Fibroblast of mammary gland (primary cell): ENCODE measurements at regions not wholly inside any gene's neighbourhood (a gene's known extent, or its start where the extent isn't known, plus 50 kb on each side); places are given as distances from the start of the nearest gene placed in this dataset.
A peak's percentile ranks its signal among the peaks of the same experiment; 100 is the strongest.

Source experiments
- DNase-seq: peaks from one replicate; pipeline ENCODE4 v3.0.0-alpha.2; 2010; ENCODE audit warnings: low read depth
- H3K4me3 ChIP-seq: 2 replicates; pipeline ENCODE4 v1.5.1; 2011; ENCODE audit warnings: low read depth, mild to moderate bottlenecking, low read length, moderate library complexity; ENCODE audit not compliant: control insufficient read depth
- TF ChIP-seq, protein P1 (sequence below): conservative IDR thresholded peaks from 2 replicates; pipeline ENCODE4 v1.5.1; 2011; ENCODE audit warnings: low read depth, low read length, inconsistent platforms; ENCODE audit not compliant: control insufficient read depth, insufficient read depth

DNA sequence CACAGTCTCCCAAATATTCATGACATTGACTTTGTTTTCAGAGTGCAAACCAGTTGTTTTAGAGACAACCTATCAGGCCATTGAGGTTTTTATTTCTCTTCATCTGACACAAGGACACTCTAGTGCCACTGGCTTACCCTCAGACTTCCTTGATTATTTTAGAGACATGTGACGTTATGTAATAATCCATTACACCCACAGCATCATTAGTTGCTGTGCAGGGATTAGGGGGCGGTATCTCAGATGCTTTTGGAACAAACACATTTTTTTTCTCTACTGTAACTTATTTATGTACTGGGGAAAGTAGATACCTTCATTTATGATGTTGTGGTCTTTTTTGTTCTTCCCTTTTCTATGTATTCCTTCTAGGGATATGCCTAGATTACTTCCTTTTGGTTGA, 2293.1 kb downstream of the PCDH7 start:
- no peak overlapping the region for H3K4me3 ChIP-seq
- TF ChIP-seq, protein P1, sequence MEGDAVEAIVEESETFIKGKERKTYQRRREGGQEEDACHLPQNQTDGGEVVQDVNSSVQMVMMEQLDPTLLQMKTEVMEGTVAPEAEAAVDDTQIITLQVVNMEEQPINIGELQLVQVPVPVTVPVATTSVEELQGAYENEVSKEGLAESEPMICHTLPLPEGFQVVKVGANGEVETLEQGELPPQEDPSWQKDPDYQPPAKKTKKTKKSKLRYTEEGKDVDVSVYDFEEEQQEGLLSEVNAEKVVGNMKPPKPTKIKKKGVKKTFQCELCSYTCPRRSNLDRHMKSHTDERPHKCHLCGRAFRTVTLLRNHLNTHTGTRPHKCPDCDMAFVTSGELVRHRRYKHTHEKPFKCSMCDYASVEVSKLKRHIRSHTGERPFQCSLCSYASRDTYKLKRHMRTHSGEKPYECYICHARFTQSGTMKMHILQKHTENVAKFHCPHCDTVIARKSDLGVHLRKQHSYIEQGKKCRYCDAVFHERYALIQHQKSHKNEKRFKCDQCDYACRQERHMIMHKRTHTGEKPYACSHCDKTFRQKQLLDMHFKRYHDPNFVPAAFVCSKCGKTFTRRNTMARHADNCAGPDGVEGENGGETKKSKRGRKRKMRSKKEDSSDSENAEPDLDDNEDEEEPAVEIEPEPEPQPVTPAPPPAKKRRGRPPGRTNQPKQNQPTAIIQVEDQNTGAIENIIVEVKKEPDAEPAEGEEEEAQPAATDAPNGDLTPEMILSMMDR, result no peak
- no peak for DNase-seq

DNA sequence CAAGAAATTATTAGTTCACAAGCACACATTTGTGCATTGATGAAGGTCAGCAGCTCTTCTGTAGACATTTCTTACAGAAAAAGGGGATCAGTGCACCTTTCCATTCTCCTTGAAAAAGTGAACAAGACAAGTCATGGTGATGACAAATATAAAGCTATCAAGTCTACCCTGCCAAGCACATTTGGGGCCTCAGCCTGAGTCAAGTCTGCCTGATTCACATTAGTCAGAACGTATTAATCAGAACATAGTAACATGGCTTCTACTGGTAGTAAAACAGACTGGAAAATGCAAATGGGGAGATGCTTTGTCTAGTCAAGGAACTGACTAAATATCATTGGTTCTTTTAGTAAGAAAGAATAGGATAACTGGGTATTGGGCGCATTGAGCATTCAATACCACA, 2305.1 kb downstream of the PCDH7 start:
- H3K4me3 ChIP-seq, result no peak overlapping the region
- DNase-seq, result peak; percentile 47
- TF ChIP-seq, protein P1, result no peak

DNA sequence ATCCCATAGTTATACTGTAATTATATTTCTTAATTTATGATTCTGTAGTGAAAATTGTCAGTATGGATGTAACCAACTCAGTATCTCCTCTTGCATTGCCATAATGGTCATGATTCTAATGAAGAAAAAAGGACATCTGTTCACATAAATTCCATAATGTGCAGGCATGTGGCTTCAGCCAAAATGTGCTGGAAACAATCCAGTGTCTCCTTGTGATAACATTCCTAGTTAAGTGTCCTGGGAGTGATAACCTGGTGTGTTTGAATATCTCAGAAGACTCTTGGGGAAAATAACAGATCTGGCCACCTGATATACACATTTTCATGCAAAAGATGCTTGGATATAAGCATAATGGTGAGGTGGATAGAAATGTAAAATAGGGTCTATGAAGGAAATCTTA, 2309.8 kb downstream of the PCDH7 start:
- no peak for DNase-seq
- TF ChIP-seq, protein P1, result no peak
- H3K4me3 ChIP-seq, result no peak overlapping the region

GRCh38 chr4:33031328-33031727, 2311.2 kb downstream of the PCDH7 start:
- TF ChIP-seq, protein P1, result no peak
- H3K4me3 ChIP-seq, result no peak overlapping the region
- no peak for DNase-seq

DNA sequence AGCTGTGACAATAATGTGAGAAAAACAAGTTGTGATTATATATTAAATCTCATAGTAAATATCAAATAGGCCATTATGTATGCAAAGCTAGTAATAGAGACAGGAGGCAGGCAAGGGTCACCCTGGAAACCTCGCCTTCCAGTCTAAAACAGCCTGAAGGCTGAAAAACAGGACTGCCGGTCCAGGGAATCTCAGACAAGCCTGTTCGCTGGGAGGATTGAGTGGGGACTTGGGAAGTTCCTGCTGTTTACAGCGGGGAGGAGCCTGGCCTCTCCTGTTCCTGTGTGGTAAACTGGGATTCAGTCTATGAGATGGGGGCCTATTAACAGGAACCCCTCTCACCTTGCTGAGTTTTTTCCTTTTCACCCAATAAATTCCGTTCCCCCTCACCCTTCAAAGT, 2317.3 kb downstream of the PCDH7 start:
- DNase-seq, result no peak
- no peak overlapping the region for H3K4me3 ChIP-seq
- TF ChIP-seq, protein P1, result no peak

- TF ChIP-seq, protein P1, result no peak
- H3K4me3 ChIP-seq, result no peak overlapping the region
- DNase-seq, result no peak
Observed at GRCh38 chr4:33045334-33045733, 2325.2 kb downstream of the PCDH7 start.

- DNase-seq, result peak; percentile 73
- H3K4me3 ChIP-seq, result no peak overlapping the region
- TF ChIP-seq, protein P1, result no peak
Observed at GRCh38 chr4:33052241-33052640, 2332.1 kb downstream of the PCDH7 start.
